DND-41 (cell line): ENCODE measurements at regions not wholly inside any gene's neighbourhood (a gene's known extent, or its start where the extent isn't known, plus 50 kb on each side); places are given as distances from the start of the nearest gene placed in this dataset.
"Not testable (repeated sequence)": the region's sequence is repeated elsewhere in the genome, so short reads cannot be mapped to it uniquely, and the experiment has no call there.

Experiments
- ATAC-seq: fragments of 200-7000 bp; cut with Tn5 transposase; 3 replicates; pipeline ENCODE4 v1.9.1; 2021; ENCODE audit warnings: low read depth; ENCODE audit not compliant: insufficient read depth
- DNase-seq: peaks from one replicate; pipeline ENCODE4 v3.0.0-alpha.2; 2020
- H2AFZ ChIP-seq: 2 replicates; pipeline ENCODE4 v1.6.0; 2012; ENCODE audit warnings: low read depth, low read length
- H3K27ac ChIP-seq: 2 replicates; pipeline ENCODE4 v1.5.1; 2012; ENCODE audit warnings: low read length, inconsistent platforms
- H3K27me3 ChIP-seq: fragments of 200-600 bp; sonication (generic); 2 replicates; pipeline ENCODE4 v1.6.0; 2012; ENCODE audit warnings: low read length, mild to moderate bottlenecking, inconsistent platforms; ENCODE audit not compliant: insufficient read depth, poor library complexity
- H3K36me3 ChIP-seq: 2 replicates; pipeline ENCODE4 v1.5.1; 2012; ENCODE audit warnings: low read length, inconsistent platforms; ENCODE audit not compliant: insufficient read depth
- H3K4me1 ChIP-seq: 2 replicates; pipeline ENCODE4 v1.5.1; 2012; ENCODE audit warnings: mild to moderate bottlenecking, low read length; ENCODE audit not compliant: insufficient read depth
- H3K4me2 ChIP-seq: 2 replicates; pipeline ENCODE4 v1.6.0; 2012; ENCODE audit warnings: mild to moderate bottlenecking, moderate library complexity, low read length, inconsistent platforms; ENCODE audit not compliant: insufficient read depth
- H3K4me3 ChIP-seq, 2 experiments: fragments of 200-600 bp in 1 of 2; shearing (Covaris generic) in 1 of 2; 2 replicates each; pipeline ENCODE4 v1.5.1; 2012 to 2016; ENCODE audit warnings: inconsistent platforms in 2 of 2, low read length in 2 of 2, mild to moderate bottlenecking in 2 of 2, low read depth in 1 of 2, moderate library complexity in 1 of 2
- H3K79me2 ChIP-seq: 2 replicates; pipeline ENCODE4 v1.6.0; 2012; ENCODE audit warnings: low read length, inconsistent platforms; ENCODE audit not compliant: insufficient read depth
- H3K9ac ChIP-seq: 2 replicates; pipeline ENCODE4 v1.6.0; 2012; ENCODE audit warnings: low read depth, mild to moderate bottlenecking, inconsistent platforms, low read length, moderate library complexity
- H3K9me3 ChIP-seq: 2 replicates; pipeline ENCODE4 v1.5.1; 2012; ENCODE audit warnings: low read length, moderate library complexity, mild to moderate bottlenecking, inconsistent platforms; ENCODE audit not compliant: insufficient read depth, severe bottlenecking
- H4K20me1 ChIP-seq: 2 replicates; pipeline ENCODE4 v1.6.0; 2012; ENCODE audit warnings: low read length; ENCODE audit not compliant: insufficient read depth
- EZH2 ChIP-seq: IDR thresholded peaks from 3 replicates; pipeline ENCODE4 v1.6.1; 2012; ENCODE audit warnings: borderline replicate concordance, low read depth, mild to moderate bottlenecking, moderate library complexity, low read length, inconsistent platforms; ENCODE audit not compliant: severe bottlenecking
- TF ChIP-seq, protein P1 (sequence below): IDR thresholded peaks from 2 replicates; pipeline ENCODE4 v1.5.1; 2012; ENCODE audit warnings: borderline replicate concordance, low read length, moderate library complexity, mild to moderate bottlenecking; ENCODE audit not compliant: poor library complexity, severe bottlenecking; ENCODE audit errors: extremely low read depth

DNA sequence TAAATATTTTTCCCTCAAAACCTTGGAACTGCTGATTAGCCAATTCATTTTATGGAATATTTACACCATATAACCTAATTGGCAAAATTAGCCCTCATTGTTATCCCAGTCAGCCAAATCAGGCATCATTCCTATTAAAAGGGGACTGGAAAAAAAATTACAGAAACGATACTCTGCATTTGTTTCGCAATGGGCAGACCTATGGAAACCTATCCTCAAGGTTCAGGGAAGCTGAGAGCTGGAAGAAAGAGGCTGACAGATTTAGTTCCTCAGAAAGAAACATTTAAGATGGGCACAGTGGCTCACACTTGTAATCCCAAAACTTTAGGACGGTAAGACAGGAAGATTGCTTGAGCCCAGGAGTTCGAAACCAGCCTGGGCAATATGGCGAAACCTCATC lies 85.6 kb upstream of the RPH3AL start:
- peaks cover 3% of the 10 kb centered on the region; the same call in 1 of the 2 replicates for H3K36me3 ChIP-seq
- no peak overlapping the region for H3K27ac ChIP-seq
- no peaks in the 10 kb centered on the region for H3K9me3 ChIP-seq
- no peaks in the 10 kb centered on the region for H3K79me2 ChIP-seq
- H3K9ac ChIP-seq: no peak overlapping the region
- DNase-seq (no peak), ATAC-seq (no peak)
- H2AFZ ChIP-seq: no peak overlapping the region
- TF ChIP-seq EZH2: no peak
- TF ChIP-seq, protein P1, sequence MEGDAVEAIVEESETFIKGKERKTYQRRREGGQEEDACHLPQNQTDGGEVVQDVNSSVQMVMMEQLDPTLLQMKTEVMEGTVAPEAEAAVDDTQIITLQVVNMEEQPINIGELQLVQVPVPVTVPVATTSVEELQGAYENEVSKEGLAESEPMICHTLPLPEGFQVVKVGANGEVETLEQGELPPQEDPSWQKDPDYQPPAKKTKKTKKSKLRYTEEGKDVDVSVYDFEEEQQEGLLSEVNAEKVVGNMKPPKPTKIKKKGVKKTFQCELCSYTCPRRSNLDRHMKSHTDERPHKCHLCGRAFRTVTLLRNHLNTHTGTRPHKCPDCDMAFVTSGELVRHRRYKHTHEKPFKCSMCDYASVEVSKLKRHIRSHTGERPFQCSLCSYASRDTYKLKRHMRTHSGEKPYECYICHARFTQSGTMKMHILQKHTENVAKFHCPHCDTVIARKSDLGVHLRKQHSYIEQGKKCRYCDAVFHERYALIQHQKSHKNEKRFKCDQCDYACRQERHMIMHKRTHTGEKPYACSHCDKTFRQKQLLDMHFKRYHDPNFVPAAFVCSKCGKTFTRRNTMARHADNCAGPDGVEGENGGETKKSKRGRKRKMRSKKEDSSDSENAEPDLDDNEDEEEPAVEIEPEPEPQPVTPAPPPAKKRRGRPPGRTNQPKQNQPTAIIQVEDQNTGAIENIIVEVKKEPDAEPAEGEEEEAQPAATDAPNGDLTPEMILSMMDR: no peak
- no peaks in the 10 kb centered on the region for H3K27me3 ChIP-seq
- peaks cover 14% of the 10 kb centered on the region; the same call in 1 of the 2 replicates for H4K20me1 ChIP-seq
- H3K4me2 ChIP-seq: no peak overlapping the region
- no peak overlapping the region for H3K4me3 ChIP-seq
- H3K4me1 ChIP-seq: no peaks in the 10 kb centered on the region

DNA sequence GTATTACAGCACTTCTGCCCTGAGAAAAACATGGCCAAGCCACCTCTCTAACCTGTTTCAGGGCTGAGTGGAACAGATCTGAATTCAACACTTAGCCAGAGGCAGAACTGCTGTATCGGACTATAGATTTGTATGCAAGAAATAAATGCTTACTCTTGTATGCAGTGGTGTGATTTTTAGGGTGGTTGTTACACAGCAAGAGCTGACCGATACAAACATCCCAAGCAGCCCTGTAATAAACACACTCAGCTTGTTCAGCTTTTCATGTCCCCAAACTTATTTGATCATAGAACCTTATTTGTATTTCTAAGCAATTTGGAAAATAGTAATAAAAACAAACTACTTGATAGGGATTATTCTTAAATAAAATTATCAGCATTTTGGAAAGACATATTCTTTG lies 84.9 kb upstream of the RPH3AL start:
- Histone ChIP-seq H3K4me2 (no peak overlapping the region), H3K79me2 (no peaks in the 10 kb centered on the region), H2AFZ (no peak overlapping the region), H3K9ac (no peak overlapping the region), H3K36me3 (no peaks in the 10 kb centered on the region), H3K9me3 (no peaks in the 10 kb centered on the region), H4K20me1 (peaks cover 7% of the 10 kb centered on the region; the same call in 1 of the 2 replicates), H3K27ac (no peak overlapping the region), H3K27me3 (no peaks in the 10 kb centered on the region), H3K4me1 (no peaks in the 10 kb centered on the region), H3K4me3 (no peak overlapping the region)
- TF ChIP-seq EZH2: no peak
- TF ChIP-seq, protein P1: no peak
- DNase-seq (no peak), ATAC-seq (no peak)

DNA sequence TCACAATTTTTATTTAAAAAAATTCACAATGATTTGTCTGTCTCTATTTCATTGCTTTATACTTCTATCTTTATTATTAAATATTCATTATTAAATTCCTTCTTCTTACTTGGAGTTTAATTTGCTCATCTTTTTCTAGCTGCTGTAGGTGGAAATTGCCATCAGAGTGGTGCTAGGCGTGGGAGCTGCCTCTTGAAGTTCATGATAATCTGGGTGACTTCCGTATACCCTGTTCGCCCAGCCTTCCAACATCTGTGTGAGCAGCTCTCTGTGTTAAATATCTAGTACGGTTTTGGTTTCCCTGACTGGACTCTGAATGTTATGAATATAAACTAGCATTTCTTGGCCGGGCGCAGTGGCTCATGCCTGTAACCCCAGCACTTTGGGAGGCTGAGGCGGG lies 84.0 kb upstream of the RPH3AL start:
- H3K27me3 ChIP-seq: no peaks in the 10 kb centered on the region
- TF ChIP-seq, protein P1: no peak
- no peak for TF ChIP-seq EZH2
- H3K4me3 ChIP-seq: no peak overlapping the region
- H3K9me3 ChIP-seq: no peaks in the 10 kb centered on the region
- ATAC-seq (no peak), DNase-seq (no peak)
- peaks cover 6% of the 10 kb centered on the region; the same call in 1 of the 2 replicates for H4K20me1 ChIP-seq
- no peaks in the 10 kb centered on the region for H3K36me3 ChIP-seq
- H3K79me2 ChIP-seq: no peaks in the 10 kb centered on the region
- no peak overlapping the region for H3K27ac ChIP-seq
- no peak overlapping the region for H2AFZ ChIP-seq
- no peak overlapping the region for H3K4me2 ChIP-seq
- H3K4me1 ChIP-seq: no peaks in the 10 kb centered on the region
- H3K9ac ChIP-seq: no peak overlapping the region

DNA sequence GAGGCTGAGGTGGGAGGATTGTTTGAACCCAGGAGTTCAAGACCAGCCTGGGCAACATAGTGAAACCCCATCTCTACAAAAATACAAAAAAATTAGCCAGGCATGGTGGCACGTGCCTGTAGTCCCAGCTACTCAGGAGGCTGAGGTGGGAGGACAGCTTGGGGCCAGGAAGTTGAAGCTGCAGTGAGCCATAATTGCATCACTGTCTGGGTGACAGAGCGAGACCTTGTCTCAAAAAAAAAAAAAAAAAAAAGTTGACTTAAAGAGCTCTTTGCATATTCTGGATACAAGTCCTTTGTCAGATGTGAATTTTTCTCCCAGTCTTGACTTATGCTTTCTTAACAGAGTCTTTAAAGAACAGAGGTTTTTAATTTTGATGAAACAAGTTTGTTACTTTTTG lies 79.9 kb upstream of the RPH3AL start:
- H3K36me3 ChIP-seq, H3K4me3 ChIP-seq, DNase-seq, H3K27me3 ChIP-seq, H3K9ac ChIP-seq, ATAC-seq, H4K20me1 ChIP-seq, H3K27ac ChIP-seq, H3K4me2 ChIP-seq, H3K79me2 ChIP-seq, H2AFZ ChIP-seq, H3K4me1 ChIP-seq: not testable (repeated sequence)
- peaks cover 11% of the 10 kb centered on the region for H3K9me3 ChIP-seq
